H1 (cell line): ENCODE measurements at regions not wholly inside any gene's neighbourhood (a gene's known extent, or its start where the extent isn't known, plus 50 kb on each side); places are given as distances from the start of the nearest gene placed in this dataset.

Experiments used
- CTCF ChIA-PET: fragments of 300-600 bp; sonication (Branson Sonifier 250); formaldehyde crosslinking; loops from one replicate; lab custom pipeline; 2021; ENCODE audit not compliant: partially characterized antibody; lab: Charles Lee
- POLR2A ChIA-PET: fragments of 300-600 bp; sonication (Branson Sonifier 250); formaldehyde crosslinking; loops from one replicate; lab custom pipeline; 2021; ENCODE audit warnings: inconsistent platforms; ENCODE audit not compliant: partially characterized antibody; lab: Charles Lee
- DNase-seq, 2 experiments: peaks; one replicate each; pipeline versions ENCODE4 v3.0.0 to v3.0.0-alpha.2; 2010 to 2022; ENCODE audit warnings: low spot score in 2 of 2, low read depth in 1 of 2, mixed read lengths in 1 of 2
- FAIRE-seq: peaks from 2 replicates; lab custom pipeline; 2011; peaks lifted over from hg19 to GRCh38; lab: Jason Lieb, UNC
- H2AFZ ChIP-seq: 2 replicates; pipeline ENCODE4 v1.8.1; 2012; ENCODE audit warnings: low read length, inconsistent platforms
- H2AK5ac ChIP-seq: 2 replicates; pipeline ENCODE4 v1.6.1; 2013; ENCODE audit warnings: low read depth, low read length
- H2BK120ac ChIP-seq: replicated peaks from 2 replicates; pipeline ENCODE3; 2013; ENCODE audit warnings: low read depth, low read length, inconsistent platforms
- H2BK12ac ChIP-seq: 2 replicates; pipeline ENCODE4 v1.6.1; 2013; ENCODE audit warnings: low read depth, low read length
- H2BK15ac ChIP-seq: 2 replicates; pipeline ENCODE4 v1.6.1; 2013; ENCODE audit warnings: low read length
- H2BK20ac ChIP-seq: 2 replicates; pipeline ENCODE4 v1.6.1; 2013; ENCODE audit warnings: low read length
- H2BK5ac ChIP-seq: 2 replicates; pipeline ENCODE4 v1.6.1; 2013; ENCODE audit warnings: low read depth, low read length
- H3K14ac ChIP-seq: 2 replicates; pipeline ENCODE4 v1.6.1; 2013; ENCODE audit warnings: inconsistent platforms; ENCODE audit not compliant: insufficient read length
- H3K18ac ChIP-seq: 2 replicates; pipeline ENCODE4 v1.6.1; 2013; ENCODE audit warnings: low read length; ENCODE audit errors: extremely low read depth
- H3K23ac ChIP-seq: 2 replicates; pipeline ENCODE4 v1.6.1; 2013; ENCODE audit warnings: inconsistent platforms; ENCODE audit not compliant: insufficient read length
- H3K23me2 ChIP-seq: 2 replicates; pipeline ENCODE4 v1.6.1; 2013; ENCODE audit warnings: low read depth, low read length
- H3K27ac ChIP-seq: 2 replicates; pipeline ENCODE4 v1.6.1; 2011; ENCODE audit warnings: low read depth, low read length, inconsistent platforms
- H3K27me3 ChIP-seq, 4 experiments: replicated peaks in 1 of 4; 1 replicate in 1 of 4; 2 replicates in 3 of 4; pipeline versions ENCODE4 v1.6.1 to v1.8.1; 2011 to 2013; ENCODE audit warnings: low read length in 3 of 4, mild to moderate bottlenecking in 3 of 4, inconsistent platforms in 2 of 4, mixed read lengths in 2 of 4, moderate library complexity in 1 of 4; ENCODE audit not compliant: control insufficient read depth in 3 of 4, insufficient read depth in 3 of 4; ENCODE audit errors: extremely low read depth in 1 of 4
- H3K36me3 ChIP-seq, 4 experiments: 2 replicates each; pipeline versions ENCODE4 v1.6.1 to v1.8.1; 2011 to 2013; ENCODE audit warnings: mild to moderate bottlenecking in 4 of 4, low read length in 3 of 4, moderate library complexity in 2 of 4, control low read depth in 1 of 4, inconsistent platforms in 1 of 4; ENCODE audit not compliant: insufficient read depth in 4 of 4, control insufficient read depth in 2 of 4
- H3K4ac ChIP-seq: replicated peaks from 2 replicates; pipeline ENCODE3; 2013; ENCODE audit warnings: low read length, low read depth, mixed read lengths, inconsistent platforms; ENCODE audit not compliant: insufficient read length
- H3K4me1 ChIP-seq, 4 experiments: replicated peaks in 1 of 4; 1 replicate in 1 of 4; 2 replicates in 3 of 4; pipeline versions ENCODE4 v1.6.1 to v1.8.1; 2011 to 2013; ENCODE audit warnings: low read length in 3 of 4, inconsistent platforms in 2 of 4, mixed read lengths in 1 of 4; ENCODE audit not compliant: insufficient read depth in 4 of 4, control insufficient read depth in 3 of 4
- H3K4me2 ChIP-seq, 2 experiments: 2 replicates each; pipeline versions ENCODE4 v1.6.1 to v1.8.1; 2011 to 2013; ENCODE audit warnings: low read depth in 2 of 2, low read length in 2 of 2, control low read depth in 1 of 2, inconsistent platforms in 1 of 2, mild to moderate bottlenecking in 1 of 2; ENCODE audit not compliant: insufficient read depth in 1 of 2
- H3K4me3 ChIP-seq, 4 experiments: fragments of 200-600, 300-600 bp in 1 of 4; sonication (generic), shearing (Covaris generic), sonication (Bioruptor Twin) in 1 of 4; 2 replicates each; pipeline versions ENCODE4 v1.5.1 to v1.8.1; 2011 to 2016; ENCODE audit warnings: low read length in 4 of 4, low read depth in 3 of 4, control low read depth in 2 of 4, inconsistent platforms in 2 of 4, mild to moderate bottlenecking in 2 of 4, mixed read lengths in 1 of 4, moderate library complexity in 1 of 4; ENCODE audit not compliant: insufficient read depth in 2 of 4; ENCODE audit errors: extremely low read depth in 1 of 4
- H3K56ac ChIP-seq: replicated peaks from 2 replicates; pipeline ENCODE3; 2013; ENCODE audit warnings: low read depth, mild to moderate bottlenecking, mixed read lengths, low read length, inconsistent platforms; ENCODE audit not compliant: insufficient read length
- H3K79me1 ChIP-seq: 2 replicates; pipeline ENCODE4 v1.6.1; 2013; ENCODE audit warnings: low read depth, low read length, control low read depth
- H3K79me2 ChIP-seq, 2 experiments: 2 replicates each; pipeline versions ENCODE4 v1.6.1 to v1.8.1; 2012 to 2013; ENCODE audit warnings: low read length in 2 of 2, mild to moderate bottlenecking in 2 of 2, inconsistent platforms in 1 of 2; ENCODE audit not compliant: insufficient read depth in 2 of 2, control insufficient read depth in 1 of 2
- H3K9ac ChIP-seq, 4 experiments: replicated peaks in 1 of 4; 1 replicate in 1 of 4; 2 replicates in 3 of 4; pipeline versions ENCODE4 v1.6.1 to v1.8.1; 2011 to 2013; ENCODE audit warnings: low read depth in 3 of 4, low read length in 3 of 4, control low read depth in 2 of 4, mild to moderate bottlenecking in 2 of 4, moderate library complexity in 2 of 4, inconsistent platforms in 1 of 4; ENCODE audit errors: extremely low read depth in 1 of 4
- H3K9me3 ChIP-seq, 2 experiments: 2 replicates each; pipeline versions ENCODE4 v1.6.1 to v1.8.1; 2012 to 2013; ENCODE audit warnings: mild to moderate bottlenecking in 2 of 2, moderate library complexity in 2 of 2, control low read depth in 1 of 2, inconsistent platforms in 1 of 2, low read depth in 1 of 2, low read length in 1 of 2, mixed read lengths in 1 of 2; ENCODE audit not compliant: insufficient read depth in 2 of 2
- H4K20me1 ChIP-seq, 2 experiments: replicated peaks in 1 of 2; 2 replicates each; pipeline versions ENCODE3 to v1.8.1; 2011 to 2013; ENCODE audit warnings: inconsistent platforms in 2 of 2, low read length in 2 of 2, mild to moderate bottlenecking in 1 of 2; ENCODE audit not compliant: insufficient read depth in 2 of 2, control insufficient read depth in 1 of 2
- H4K5ac ChIP-seq: 2 replicates; pipeline ENCODE4 v1.6.1; 2013; ENCODE audit warnings: low read length, low read depth, mixed read lengths, inconsistent platforms; ENCODE audit not compliant: insufficient read length
- H4K8ac ChIP-seq: 2 replicates; pipeline ENCODE4 v1.8.0; 2013; ENCODE audit warnings: mild to moderate bottlenecking, moderate library complexity, low read length, inconsistent platforms; ENCODE audit not compliant: insufficient read depth; ENCODE audit errors: extremely low read depth
- H4K91ac ChIP-seq: replicated peaks from 2 replicates; pipeline ENCODE3; 2013; ENCODE audit warnings: low read length, mixed read lengths, inconsistent platforms; ENCODE audit not compliant: insufficient read length
- CBX5 ChIP-seq: fragments of 300-800, 300-1000 bp; sonication (generic); IDR thresholded peaks from 2 replicates; pipeline ENCODE4 v1.7.1; 2016; ENCODE audit warnings: antibody characterized with exemption, low read length, low read depth
- CREB1 ChIP-seq: IDR thresholded peaks from 2 replicates; pipeline ENCODE4 v1.6.1; 2012; ENCODE audit warnings: inconsistent platforms
- FOSL1 ChIP-seq: IDR thresholded peaks from 2 replicates; pipeline ENCODE4 v1.6.1; 2011; ENCODE audit warnings: mild to moderate bottlenecking, low read depth, low read length, moderate library complexity; ENCODE audit not compliant: insufficient read depth
- GABPA ChIP-seq: IDR thresholded peaks from 2 replicates; pipeline ENCODE4 v1.6.1; 2011; ENCODE audit warnings: mild to moderate bottlenecking, low read length, moderate library complexity, borderline replicate concordance; ENCODE audit not compliant: insufficient read depth
- GTF2F1 ChIP-seq: IDR thresholded peaks from 2 replicates; pipeline ENCODE4 v1.6.1; 2012; ENCODE audit warnings: low read depth, low read length, improper control_type of control experiment, borderline replicate concordance
- HDAC2 ChIP-seq, 2 experiments: fragments of 300-600 bp in 1 of 2; sonication (generic) in 1 of 2; IDR thresholded peaks; 2 replicates each; pipeline ENCODE4 v1.6.1; 2011 to 2012; ENCODE audit warnings: low read depth in 2 of 2, low read length in 2 of 2, mild to moderate bottlenecking in 2 of 2, moderate library complexity in 2 of 2, borderline replicate concordance in 1 of 2, inconsistent platforms in 1 of 2
- JUND ChIP-seq: IDR thresholded peaks from 2 replicates; pipeline ENCODE4 v1.6.1; 2011; ENCODE audit warnings: mild to moderate bottlenecking, improper control_type of control experiment, low read length
- MAFK ChIP-seq: IDR thresholded peaks from 2 replicates; pipeline ENCODE4 v1.6.1; 2012; ENCODE audit warnings: low read depth, mild to moderate bottlenecking, improper control_type of control experiment, low read length
- PHF8 ChIP-seq: fragments of 200-600 bp; sonication (generic); conservative IDR thresholded peaks from 2 replicates; pipeline ENCODE4 v1.7.1; 2012; ENCODE audit warnings: low read depth, mild to moderate bottlenecking, inconsistent platforms, low read length, moderate library complexity
- POLR2AphosphoS5 ChIP-seq: IDR thresholded peaks from 2 replicates; pipeline ENCODE4 v1.6.1; 2011; ENCODE audit warnings: low read depth, low read length
- RXRA ChIP-seq: IDR thresholded peaks from 2 replicates; pipeline ENCODE4 v1.6.1; 2011; ENCODE audit warnings: low read depth, mild to moderate bottlenecking, low read length, moderate library complexity; ENCODE audit not compliant: insufficient read depth
- USF2 ChIP-seq: IDR thresholded peaks from 2 replicates; pipeline ENCODE4 v1.6.1; 2011; ENCODE audit warnings: low read length, improper control_type of control experiment
- YY1 ChIP-seq: IDR thresholded peaks from 2 replicates; pipeline ENCODE4 v1.6.1; 2011; ENCODE audit warnings: low read depth, mild to moderate bottlenecking, low read length
- WGBS, 2 experiments: shearing (Covaris generic) in 1 of 2; methylation state at CpG; one replicate each; pipeline versions ENCODE4 v1.1.6 to v1.1.7; 2013 to 2015; ENCODE audit warnings: low lambda C conversion rate in 2 of 2, mixed read lengths in 2 of 2, inconsistent platforms in 1 of 2, low coverage in 1 of 2, missing lambda C conversion rate in 1 of 2; ENCODE audit not compliant: insufficient replicate concordance in 2 of 2, insufficient coverage in 1 of 2, insufficient read length in 1 of 2; ENCODE audit errors: extremely low coverage in 1 of 2, missing lambda C conversion rate in 1 of 2; 5-methylcytosine and 5-hydroxymethylcytosine counted together

GRCh38 chr5:135155616-135156214 is 121.7 kb upstream of the PITX1 start:
- no peak overlapping the region for H3K27ac ChIP-seq
- no peak overlapping the region for H3K4me2 ChIP-seq
- FAIRE-seq (no peak), DNase-seq (no peak)
- H3K14ac ChIP-seq = no peak overlapping the region
- no peaks in the 10 kb centered on the region; a peak in 2 of 7 replicates for H3K27me3 ChIP-seq
- no peak overlapping the region for H3K9ac ChIP-seq
- H3K36me3 ChIP-seq = no peaks in the 10 kb centered on the region
- no peak overlapping the region for H3K4ac ChIP-seq
- H3K23ac ChIP-seq = no peak overlapping the region
- no peak overlapping the region for H2BK5ac ChIP-seq
- H4K91ac ChIP-seq = no peak overlapping the region
- no peak overlapping the region for H2BK20ac ChIP-seq
- H3K23me2 ChIP-seq = no peaks in the 10 kb centered on the region
- no peak overlapping the region for H4K5ac ChIP-seq
- no peak overlapping the region for H2AFZ ChIP-seq
- ChIA-PET POLR2A (no interaction called here), CTCF (interaction anchor here (1.0 to 1.5 kb wide), 5 partner anchors 12 to 44 kb away, joined by 3 to 5 read pairs (median 4); no protein-coding TSS in a partner anchor)
- no peak overlapping the region for H2BK120ac ChIP-seq
- H3K79me1 ChIP-seq = no peaks in the 10 kb centered on the region
- no peak overlapping the region for H3K56ac ChIP-seq
- peaks cover 0 to 2% (median 0%) of the 10 kb centered on the region in 4 experiments; a peak in 3 of 7 replicates for H3K4me1 ChIP-seq
- no peak overlapping the region for H4K8ac ChIP-seq
- no peak overlapping the region for H3K4me3 ChIP-seq
- H2BK15ac ChIP-seq = no peak overlapping the region
- no peaks in the 10 kb centered on the region for H3K79me2 ChIP-seq
- H2BK12ac ChIP-seq = no peak overlapping the region
- H4K20me1 ChIP-seq = no peaks in the 10 kb centered on the region
- H3K18ac ChIP-seq = no peak overlapping the region
- 91% methylated on average over 4 of the region's 4 CpGs; no CpG with 5 or more reads in 1 of the 2 experiments for WGBS, 2 experiments
- TF ChIP-seq CBX5 (no peak), JUND (no peak), CREB1 (no peak), RXRA (no peak), YY1 (no peak), USF2 (no peak), HDAC2 (IDR thresholded peaks at IDR 0.05; ENCODE audit: borderline replicate concordance in 1 of 2, low read depth in 2 of 2, low read length in 2 of 2) (no peak), GABPA (no peak), PHF8 (no peak), FOSL1 (no peak), POLR2AphosphoS5 (no peak), GTF2F1 (no peak), MAFK (no peak)
- no peaks in the 10 kb centered on the region for H3K9me3 ChIP-seq
- no peak overlapping the region for H2AK5ac ChIP-seq
